Activated naive CD4-positive, alpha-beta T cell treated with anti-CD3 and anti-CD28 coated beads, Interleukin-2, amount 50 U/mL, for 72 hours (primary cell): ENCODE measurements at regions not wholly inside any gene's neighbourhood (a gene's known extent, or its start where the extent isn't known, plus 50 kb on each side); places are given as distances from the start of the nearest gene placed in this dataset.
"Not testable (repeated sequence)": the region's sequence is repeated elsewhere in the genome, so short reads cannot be mapped to it uniquely, and the experiment has no call there.

Source experiments
- ATAC-seq, 2 donors: fragments of 150-1000 bp; cut with Tn5 transposase; 2 replicates each; pipeline ENCODE4 v1.10.0; 2021; ENCODE audit warnings: mild to moderate bottlenecking in 2 of 2, moderate library complexity in 2 of 2
- DNase-seq, 2 donors: peaks; one replicate each; pipeline ENCODE4 v3.0.0; 2021 to 2022; ENCODE audit warnings: low spot score in 2 of 2
- H3K27ac Mint-ChIP-seq, 2 donors: one replicate each; pipeline ENCODE4 v1.8.0; 2022; ENCODE audit warnings: mild to moderate bottlenecking in 2 of 2, mixed read lengths in 2 of 2
- H3K36me3 Mint-ChIP-seq, 2 donors: one replicate each; pipeline ENCODE4 v1.8.0; 2022; ENCODE audit warnings: mixed read lengths in 2 of 2
- H3K9me3 Mint-ChIP-seq, 2 donors: one replicate each; pipeline ENCODE4 v1.8.0; 2022; ENCODE audit warnings: mixed read lengths in 2 of 2

GRCh38 chr4:19645589-19645988 is 606.1 kb upstream of the SLIT2 start:
- DNase-seq: no peak
- H3K27ac Mint-ChIP-seq: no peak overlapping the region

GRCh38 chr4:19636451-19636850 is 615.3 kb upstream of the SLIT2 start:
- H3K9me3 Mint-ChIP-seq: peaks cover 5 to 7% of the 10 kb centered on the region in 2 donors
- H3K36me3 Mint-ChIP-seq: no peaks in the 10 kb centered on the region
- DNase-seq (no peak), ATAC-seq (no peak)
- no peak overlapping the region for H3K27ac Mint-ChIP-seq

More at GRCh38 chr4:19645589-19645988, 606.1 kb upstream of the SLIT2 start:
- Mint-ChIP-seq H3K9me3 (peaks cover 7 to 49% of the 10 kb centered on the region in 2 donors), H3K36me3 (no peaks in the 10 kb centered on the region)
- no peak for ATAC-seq

GRCh38 chr4:19631814-19632213 is 619.9 kb upstream of the SLIT2 start:
- Mint-ChIP-seq H3K27ac (no peak overlapping the region), H3K36me3 (no peaks in the 10 kb centered on the region), H3K9me3 (peaks cover 5 to 10% of the 10 kb centered on the region in 2 donors)
- DNase-seq: no peak
- ATAC-seq: no peak

GRCh38 chr4:19623866-19624265 is 627.8 kb upstream of the SLIT2 start:
- no peaks in the 10 kb centered on the region for H3K36me3 Mint-ChIP-seq
- ATAC-seq (no peak), DNase-seq (no peak)
- peaks cover 16 to 29% of the 10 kb centered on the region in 2 donors for H3K9me3 Mint-ChIP-seq
- H3K27ac Mint-ChIP-seq: no peak overlapping the region

GRCh38 chr4:19615086-19615689 is 636.5 kb upstream of the SLIT2 start:
- DNase-seq: no peak
- H3K36me3 Mint-ChIP-seq: no peaks in the 10 kb centered on the region
- H3K27ac Mint-ChIP-seq: no peak overlapping the region
- H3K9me3 Mint-ChIP-seq: peaks cover 23 to 30% of the 10 kb centered on the region in 2 donors
- ATAC-seq: no peak

GRCh38 chr4:19614171-19614570 is 637.5 kb upstream of the SLIT2 start:
- H3K36me3 Mint-ChIP-seq: peaks cover 0 to 6% of the 10 kb centered on the region in 2 donors
- peaks cover 30 to 31% of the 10 kb centered on the region in 2 donors for H3K9me3 Mint-ChIP-seq
- H3K27ac Mint-ChIP-seq: no peak overlapping the region
- ATAC-seq (no peak), DNase-seq (no peak)

- DNase-seq: no peak
- Mint-ChIP-seq H3K9me3 (peaks cover 14 to 19% of the 10 kb centered on the region in 2 donors), H3K36me3 (no peaks in the 10 kb centered on the region), H3K27ac (no peak overlapping the region)
- no peak for ATAC-seq
Measured at GRCh38 chr4:19596342-19596741, 655.4 kb upstream of the SLIT2 start.

- peaks cover 0 to 4% of the 10 kb centered on the region in 2 donors for H3K36me3 Mint-ChIP-seq
Measured at GRCh38 chr4:19592391-19592790, 659.3 kb upstream of the SLIT2 start.

GRCh38 chr4:19583827-19584569 is 667.7 kb upstream of the SLIT2 start:
- DNase-seq (no peak), ATAC-seq (no peak)
- no peaks in the 10 kb centered on the region for H3K36me3 Mint-ChIP-seq
- no peak overlapping the region for H3K27ac Mint-ChIP-seq
- peaks cover 9 to 14% of the 10 kb centered on the region in 2 donors for H3K9me3 Mint-ChIP-seq

More at GRCh38 chr4:19592391-19592790, 659.3 kb upstream of the SLIT2 start:
- DNase-seq (no peak), ATAC-seq (no peak)
- H3K9me3 Mint-ChIP-seq: peaks cover 14 to 23% of the 10 kb centered on the region in 2 donors
- no peak overlapping the region for H3K27ac Mint-ChIP-seq

- no peak overlapping the region for H3K27ac Mint-ChIP-seq
- H3K36me3 Mint-ChIP-seq: no peaks in the 10 kb centered on the region
- peaks cover 6 to 13% of the 10 kb centered on the region in 2 donors for H3K9me3 Mint-ChIP-seq
- DNase-seq (no peak), ATAC-seq (no peak)
Measured at GRCh38 chr4:19580095-19580494, 671.6 kb upstream of the SLIT2 start.

GRCh38 chr4:19579608-19580007 is 672.1 kb upstream of the SLIT2 start:
- Mint-ChIP-seq H3K9me3 (peaks cover 6 to 13% of the 10 kb centered on the region in 2 donors), H3K36me3 (no peaks in the 10 kb centered on the region), H3K27ac (no peak overlapping the region)
- ATAC-seq: no peak
- no peak for DNase-seq

GRCh38 chr4:19577097-19577496 is 674.6 kb upstream of the SLIT2 start:
- DNase-seq (no peak), ATAC-seq (no peak)
- H3K27ac Mint-ChIP-seq: no peak overlapping the region
- peaks cover 8 to 11% of the 10 kb centered on the region in 2 donors for H3K9me3 Mint-ChIP-seq
- H3K36me3 Mint-ChIP-seq: no peaks in the 10 kb centered on the region

GRCh38 chr4:19575924-19576323 is 675.8 kb upstream of the SLIT2 start:
- Mint-ChIP-seq H3K36me3 (no peaks in the 10 kb centered on the region), H3K9me3 (peaks cover 7 to 10% of the 10 kb centered on the region in 2 donors), H3K27ac (no peak overlapping the region)
- DNase-seq: no peak
- ATAC-seq: no peak

GRCh38 chr4:19566041-19566440 is 685.7 kb upstream of the SLIT2 start:
- Mint-ChIP-seq H3K9me3 (peaks cover 23 to 29% of the 10 kb centered on the region in 2 donors), H3K27ac (no peak overlapping the region), H3K36me3 (peaks cover 0 to 5% of the 10 kb centered on the region in 2 donors)
- DNase-seq (no peak), ATAC-seq (no peak)

GRCh38 chr4:19562456-19562855 is 689.2 kb upstream of the SLIT2 start:
- peaks cover 17 to 25% of the 10 kb centered on the region in 2 donors for H3K9me3 Mint-ChIP-seq
- no peak overlapping the region for H3K27ac Mint-ChIP-seq
- DNase-seq (no peak), ATAC-seq (no peak)
- peaks cover 0 to 5% of the 10 kb centered on the region in 2 donors for H3K36me3 Mint-ChIP-seq

GRCh38 chr4:19557161-19557560 is 694.5 kb upstream of the SLIT2 start:
- peaks cover 14 to 15% of the 10 kb centered on the region in 2 donors for H3K9me3 Mint-ChIP-seq
- H3K27ac Mint-ChIP-seq: no peak overlapping the region
- DNase-seq (no peak), ATAC-seq (no peak)
- no peaks in the 10 kb centered on the region for H3K36me3 Mint-ChIP-seq

GRCh38 chr4:19556276-19556675 is 695.4 kb upstream of the SLIT2 start:
- ATAC-seq, DNase-seq, H3K36me3 Mint-ChIP-seq, H3K27ac Mint-ChIP-seq: not testable (repeated sequence)
- peaks cover 12 to 14% of the 10 kb centered on the region in 2 donors for H3K9me3 Mint-ChIP-seq

GRCh38 chr4:19547463-19547862 is 704.2 kb upstream of the SLIT2 start:
- Mint-ChIP-seq H3K36me3 (no peaks in the 10 kb centered on the region), H3K27ac (no peak overlapping the region), H3K9me3 (peaks cover 13 to 15% of the 10 kb centered on the region in 2 donors)
- ATAC-seq (no peak), DNase-seq (no peak)
